ENCODE measurements at regions not wholly inside any gene's neighbourhood (a gene's known extent, or its start where the extent isn't known, plus 50 kb on each side); places are given as distances from the start of the nearest gene placed in this dataset.

GRCh38 chr1:29824025-29824424 lies 587.7 kb downstream of the PTPRU start:
- DNase-seq: no peak

GRCh38 chr1:29823561-29823960 lies 587.2 kb downstream of the PTPRU start:
- DNase-seq: no peak

- DNase-seq: no peak
Observed at GRCh38 chr1:29821605-29822004, 585.3 kb downstream of the PTPRU start.

GRCh38 chr1:29820401-29820800 lies 584.1 kb downstream of the PTPRU start:
- DNase-seq: no peak

- DNase-seq: no peak
Observed at GRCh38 chr1:29812408-29813135, 576.2 kb downstream of the PTPRU start.

- no peak for DNase-seq
Observed at GRCh38 chr1:29811727-29812407, 575.5 kb downstream of the PTPRU start.

GRCh38 chr1:29811247-29811646 lies 574.9 kb downstream of the PTPRU start:
- DNase-seq: no peak

GRCh38 chr1:29810121-29811120 lies 574.1 kb downstream of the PTPRU start:
- DNase-seq: no peak

- no peak for DNase-seq
Observed at GRCh38 chr1:29809446-29810120, 573.3 kb downstream of the PTPRU start.

GRCh38 chr1:29808141-29808995 lies 572.0 kb downstream of the PTPRU start:
- no peak for DNase-seq

GRCh38 chr1:29807689-29808088 lies 571.4 kb downstream of the PTPRU start:
- DNase-seq: no peak

GRCh38 chr1:29806646-29807319 lies 570.5 kb downstream of the PTPRU start:
- no peak for DNase-seq

GRCh38 chr1:29805896-29806160 lies 569.5 kb downstream of the PTPRU start:
- no peak for DNase-seq

- no peak for DNase-seq
Observed at GRCh38 chr1:29805122-29805895, 569.0 kb downstream of the PTPRU start.

- no peak for DNase-seq
Observed at GRCh38 chr1:29804181-29804899, 568.0 kb downstream of the PTPRU start.

GRCh38 chr1:29803486-29803885 lies 567.2 kb downstream of the PTPRU start:
- DNase-seq: no peak

- DNase-seq: no peak
Observed at GRCh38 chr1:29802181-29803068, 566.1 kb downstream of the PTPRU start.

- no peak for DNase-seq
Observed at GRCh38 chr1:29801561-29801973, 565.2 kb downstream of the PTPRU start.

GRCh38 chr1:29801003-29801402 lies 564.7 kb downstream of the PTPRU start:
- no peak for DNase-seq
